ENCODE measurements at regions not wholly inside any gene's neighbourhood (a gene's known extent, or its start where the extent isn't known, plus 50 kb on each side); places are given as distances from the start of the nearest gene placed in this dataset.

DNA sequence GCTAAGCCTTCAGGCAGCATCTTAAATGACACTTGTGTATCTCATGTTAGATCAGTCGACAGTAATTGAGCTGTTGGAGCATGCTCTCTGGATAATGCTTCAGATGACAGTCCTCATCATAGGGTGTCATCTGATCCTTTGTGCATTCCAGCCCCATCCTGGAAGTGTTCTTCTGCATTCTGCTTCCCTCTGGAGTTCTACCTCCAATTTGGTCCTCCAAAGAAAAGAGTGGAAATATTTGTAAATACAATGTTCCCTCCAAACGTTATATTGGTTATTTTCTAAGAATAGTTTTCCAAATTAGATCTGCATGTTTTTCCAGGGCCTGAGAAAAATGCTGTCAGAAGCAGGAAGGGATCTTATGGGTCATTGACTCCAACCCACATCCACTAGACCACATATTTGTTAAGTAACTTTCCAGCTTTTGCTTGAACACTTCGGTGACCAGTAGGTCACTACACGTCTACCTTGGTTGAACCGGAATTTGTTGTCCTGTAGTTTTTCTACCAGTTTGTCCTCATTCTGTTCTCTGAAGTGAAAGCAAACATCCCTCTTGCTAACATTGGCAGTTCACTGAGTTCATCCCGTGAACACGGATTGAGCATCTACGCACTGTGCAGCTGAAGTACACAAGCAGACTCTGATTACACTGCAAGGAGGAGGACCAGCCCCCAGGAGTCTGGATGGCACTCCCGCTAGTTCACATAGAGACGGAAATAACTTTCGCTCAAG, 136.0 kb downstream of the TLR5 start:
- TF ChIP-seq, protein P1, sequence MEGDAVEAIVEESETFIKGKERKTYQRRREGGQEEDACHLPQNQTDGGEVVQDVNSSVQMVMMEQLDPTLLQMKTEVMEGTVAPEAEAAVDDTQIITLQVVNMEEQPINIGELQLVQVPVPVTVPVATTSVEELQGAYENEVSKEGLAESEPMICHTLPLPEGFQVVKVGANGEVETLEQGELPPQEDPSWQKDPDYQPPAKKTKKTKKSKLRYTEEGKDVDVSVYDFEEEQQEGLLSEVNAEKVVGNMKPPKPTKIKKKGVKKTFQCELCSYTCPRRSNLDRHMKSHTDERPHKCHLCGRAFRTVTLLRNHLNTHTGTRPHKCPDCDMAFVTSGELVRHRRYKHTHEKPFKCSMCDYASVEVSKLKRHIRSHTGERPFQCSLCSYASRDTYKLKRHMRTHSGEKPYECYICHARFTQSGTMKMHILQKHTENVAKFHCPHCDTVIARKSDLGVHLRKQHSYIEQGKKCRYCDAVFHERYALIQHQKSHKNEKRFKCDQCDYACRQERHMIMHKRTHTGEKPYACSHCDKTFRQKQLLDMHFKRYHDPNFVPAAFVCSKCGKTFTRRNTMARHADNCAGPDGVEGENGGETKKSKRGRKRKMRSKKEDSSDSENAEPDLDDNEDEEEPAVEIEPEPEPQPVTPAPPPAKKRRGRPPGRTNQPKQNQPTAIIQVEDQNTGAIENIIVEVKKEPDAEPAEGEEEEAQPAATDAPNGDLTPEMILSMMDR (conservative IDR thresholded peaks at IDR 0.05): no peak
- no peak for TF ChIP-seq ZFX (IDR thresholded peaks at IDR 0.05)
